HG03342 (cell line): ENCODE measurements at regions not wholly inside any gene's neighbourhood (a gene's known extent, or its start where the extent isn't known, plus 50 kb on each side); places are given as distances from the start of the nearest gene placed in this dataset.
"Not testable (repeated sequence)": the region's sequence is repeated elsewhere in the genome, so short reads cannot be mapped to it uniquely, and the experiment has no call there.

Source experiments
- ATAC-seq: cut with Tn5 transposase; IDR thresholded peaks from one replicate; pipeline ENCODE4 v1.9.1; 2021; ENCODE audit warnings: mild to moderate bottlenecking, moderate library complexity; ENCODE audit not compliant: unreplicated experiment

DNA sequence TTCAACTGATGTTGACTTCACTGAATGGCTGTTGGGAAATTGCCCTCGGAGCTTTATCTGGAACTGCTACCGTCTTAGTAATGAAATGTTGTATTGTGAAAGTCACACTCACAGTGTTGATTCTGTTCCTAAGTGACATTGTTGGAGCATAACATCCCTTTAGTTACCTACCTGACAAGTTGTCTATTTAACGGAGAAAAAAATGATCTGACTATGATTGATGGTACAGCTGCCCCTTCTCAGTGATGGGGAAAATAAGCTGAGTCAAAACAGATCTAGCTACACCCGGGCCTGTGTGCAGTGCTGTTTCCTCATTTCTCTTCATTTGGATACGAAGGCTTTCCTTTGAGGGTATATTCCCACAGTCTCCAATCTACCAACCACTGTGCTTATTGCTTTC is 472.3 kb upstream of the BRINP3 start:
- no peak for ATAC-seq

DNA sequence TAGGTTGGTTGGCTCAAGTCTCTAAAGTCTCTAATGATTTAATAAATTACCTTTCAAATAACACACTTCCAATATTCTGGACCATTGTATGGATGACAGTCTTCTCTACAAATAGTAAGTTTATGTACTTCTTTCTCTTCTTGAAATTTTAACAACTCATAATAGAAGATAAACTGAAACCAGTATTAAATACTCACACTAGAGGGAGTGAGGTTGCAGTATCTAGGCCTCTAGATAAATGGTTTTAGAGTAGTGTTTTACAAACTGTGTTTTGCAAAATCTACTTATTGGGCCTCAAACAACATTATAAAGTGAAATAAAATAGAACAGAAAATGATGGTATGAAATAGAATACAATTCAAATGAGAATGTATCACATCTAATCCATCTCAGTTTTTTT is 479.9 kb upstream of the BRINP3 start:
- no peak for ATAC-seq

DNA sequence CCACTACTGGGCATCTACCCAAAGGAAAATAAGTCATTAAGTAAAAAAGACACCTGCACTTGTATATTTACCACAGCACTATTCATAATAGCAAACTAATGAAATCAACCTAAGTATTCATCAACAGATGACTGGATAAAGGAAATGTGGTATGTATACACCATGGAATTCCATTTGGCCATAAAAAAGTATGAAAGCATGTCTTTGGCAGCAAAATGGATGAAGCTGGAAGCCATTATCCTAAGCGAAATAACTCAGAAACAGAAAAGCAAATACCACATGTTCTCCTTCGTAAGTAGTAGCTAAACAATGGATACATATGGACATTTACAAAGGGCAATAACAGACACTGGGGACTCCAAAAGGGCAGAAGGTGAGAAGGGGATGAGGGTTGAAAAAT is 485.7 kb upstream of the BRINP3 start:
- ATAC-seq, result no peak

DNA sequence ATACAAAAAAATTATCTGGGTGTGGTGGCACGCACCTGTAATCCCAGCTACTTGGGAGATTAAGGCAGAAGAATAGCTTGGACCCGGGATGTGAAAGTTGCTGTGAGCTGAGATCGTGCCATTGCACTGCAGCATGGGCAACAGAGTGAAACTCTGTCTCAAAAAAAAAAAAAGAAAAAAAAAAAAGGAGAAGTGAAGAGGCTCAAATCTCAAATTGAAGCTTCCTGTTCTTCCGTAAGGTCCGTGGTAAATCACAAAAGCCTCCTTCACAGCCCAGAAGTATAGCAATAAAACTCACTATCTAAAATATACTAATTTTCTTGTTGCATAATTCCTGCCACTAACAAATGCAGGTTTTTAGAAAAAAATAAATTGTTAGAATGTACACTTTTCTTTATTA is 498.2 kb upstream of the BRINP3 start:
- no peak for ATAC-seq

DNA sequence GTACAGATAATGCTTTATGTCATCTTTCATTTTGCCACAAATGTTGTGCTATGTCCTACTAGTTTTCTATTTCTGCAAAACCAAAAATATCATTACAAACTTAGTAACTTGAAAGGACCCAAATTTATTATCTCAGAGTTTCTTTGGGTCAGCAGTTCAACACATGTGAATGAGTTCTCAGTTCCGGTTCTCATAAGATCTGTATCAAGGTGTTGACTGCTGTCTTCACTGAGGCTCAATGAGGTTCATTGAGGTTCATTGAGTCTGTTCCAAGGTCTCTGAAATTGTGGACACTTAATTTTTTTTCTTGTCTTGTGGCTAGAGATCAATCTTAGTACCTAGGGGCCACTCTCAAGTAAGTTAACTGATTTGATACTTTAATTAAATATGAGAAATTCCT is 525.1 kb upstream of the BRINP3 start:
- no peak for ATAC-seq

DNA sequence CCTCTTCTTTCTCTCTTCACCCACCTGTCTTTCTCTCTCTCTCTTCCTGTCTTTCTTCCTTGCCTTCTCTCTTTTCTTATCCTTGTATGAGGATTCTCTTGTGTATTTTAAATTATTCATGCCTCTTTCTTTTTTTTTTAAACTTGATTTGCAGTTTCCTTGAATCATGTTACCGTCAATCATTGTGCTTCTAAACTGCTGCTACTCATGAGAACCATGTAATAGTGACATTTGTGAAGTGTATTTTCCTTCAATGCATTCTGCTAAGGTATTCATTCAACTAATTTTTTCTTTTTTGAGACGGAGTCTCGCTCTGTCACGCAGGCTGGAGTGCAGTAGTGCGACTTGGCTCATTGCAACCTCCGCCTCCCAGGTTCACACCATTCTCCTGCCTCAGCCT is 539.1 kb upstream of the BRINP3 start:
- no peak for ATAC-seq

DNA sequence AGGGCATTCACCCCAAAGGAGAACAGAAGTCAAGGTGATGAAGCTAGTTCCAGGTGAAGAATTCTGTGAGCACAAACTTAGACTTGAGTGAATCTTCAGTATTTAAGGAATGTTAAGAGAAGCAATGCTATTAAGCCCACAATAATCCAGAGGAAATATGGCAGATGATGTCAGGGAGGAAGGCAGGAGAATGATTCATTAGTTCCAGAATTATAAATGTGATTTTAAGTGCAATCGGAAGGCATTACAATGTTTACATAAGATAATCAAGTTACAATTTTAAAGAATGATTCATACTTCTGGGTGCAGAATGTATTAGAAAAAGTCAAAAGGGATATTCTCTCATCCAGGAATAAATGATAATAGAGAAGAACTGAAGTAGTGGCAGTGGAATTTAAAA is 545.2 kb upstream of the BRINP3 start:
- ATAC-seq, result no peak

DNA sequence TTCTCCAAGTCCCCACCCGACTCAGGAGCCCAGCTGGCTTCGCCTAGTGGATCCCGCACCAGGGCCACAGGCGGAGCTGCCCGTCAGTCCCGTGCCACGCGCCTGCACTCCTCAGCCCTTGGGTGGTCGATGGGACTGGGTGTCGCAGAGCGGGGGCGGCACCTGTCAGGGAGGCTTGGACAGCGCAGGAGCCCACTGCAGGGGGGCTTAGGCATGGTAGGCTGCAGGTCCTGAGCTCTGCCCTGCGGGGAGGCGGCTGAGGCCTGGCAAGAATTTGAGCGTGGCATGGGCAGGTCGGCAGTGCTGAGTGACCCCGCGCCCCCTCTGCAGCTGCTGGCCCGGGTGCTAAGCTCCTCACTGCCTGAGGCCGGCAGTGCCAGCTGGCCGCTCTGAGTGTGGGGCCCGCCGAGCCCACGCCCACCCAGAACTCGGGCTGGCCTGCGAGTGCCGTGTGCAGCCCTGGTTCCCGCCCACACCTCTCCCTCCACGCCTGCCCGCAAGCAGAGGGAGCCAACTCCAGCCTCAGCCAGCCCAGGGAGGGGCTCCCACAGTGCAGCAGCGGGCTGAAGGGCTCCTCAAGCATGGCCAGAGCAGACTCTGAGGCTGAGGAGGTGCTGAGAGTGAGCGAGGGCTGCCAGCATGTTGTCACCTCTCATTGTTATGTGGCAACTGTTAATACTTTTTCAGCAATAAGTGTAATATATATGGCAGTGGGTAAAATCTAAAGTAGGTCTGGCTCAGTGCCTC is 548.4 kb upstream of the BRINP3 start:
- ATAC-seq, result no peak

DNA sequence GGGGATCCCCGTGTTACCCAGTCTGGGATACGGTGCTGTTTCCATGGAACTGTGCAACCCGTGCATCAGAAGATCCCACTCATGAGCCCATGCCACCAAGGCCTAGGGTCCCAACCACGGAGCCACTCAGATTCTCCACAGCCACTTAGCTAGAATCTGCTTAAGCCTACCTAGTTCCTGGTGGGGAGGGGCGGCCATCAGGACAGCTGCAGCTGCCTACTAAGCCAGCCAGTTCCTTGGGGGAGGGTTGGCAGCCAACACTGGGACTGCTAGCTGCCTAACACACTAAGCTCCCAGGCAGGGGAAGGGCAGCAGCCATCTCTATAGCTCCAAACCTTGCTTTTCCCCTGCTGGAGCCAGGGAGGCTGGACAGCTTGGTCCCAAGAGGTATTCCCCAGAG is 549.2 kb upstream of the BRINP3 start:
- ATAC-seq, result no peak

DNA sequence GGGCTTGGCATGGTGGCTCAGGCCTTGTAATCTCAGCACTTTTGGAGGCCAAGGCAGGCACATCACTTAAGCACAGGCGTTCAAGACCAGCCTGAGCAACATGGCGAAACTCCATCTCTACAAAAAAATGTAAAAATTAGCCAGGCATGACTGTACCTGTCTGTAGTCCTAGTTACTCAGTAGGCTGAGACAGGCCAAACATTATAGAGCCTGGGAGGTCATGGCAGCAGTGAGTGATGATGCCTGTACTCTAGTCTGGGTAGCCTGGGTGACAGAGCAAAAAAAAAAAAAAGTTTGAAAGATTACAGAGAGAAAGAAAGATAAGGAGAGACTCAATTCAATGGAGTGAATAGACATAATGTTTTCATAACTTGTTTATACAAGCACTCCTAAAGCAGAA is 556.5 kb upstream of the BRINP3 start:
- no peak for ATAC-seq

DNA sequence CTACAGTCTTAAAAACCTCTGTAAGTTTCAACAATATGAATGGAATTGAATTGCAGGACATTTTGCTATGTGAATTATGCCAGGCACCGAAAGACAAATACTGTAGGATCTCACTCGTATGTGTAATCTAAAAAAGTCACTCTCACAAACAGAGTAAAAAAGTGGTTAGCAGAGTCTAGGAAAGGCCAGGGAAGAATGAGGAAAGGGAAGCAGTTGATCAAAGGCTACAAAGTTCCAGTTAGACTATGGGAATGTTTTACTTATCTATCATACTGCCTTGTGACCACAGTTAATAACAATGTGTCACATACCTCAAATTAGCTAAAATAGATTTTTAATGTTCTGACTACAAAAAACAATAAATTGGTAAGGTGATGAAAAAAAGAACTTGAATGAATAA is 565.4 kb upstream of the BRINP3 start:
- ATAC-seq, result no peak

DNA sequence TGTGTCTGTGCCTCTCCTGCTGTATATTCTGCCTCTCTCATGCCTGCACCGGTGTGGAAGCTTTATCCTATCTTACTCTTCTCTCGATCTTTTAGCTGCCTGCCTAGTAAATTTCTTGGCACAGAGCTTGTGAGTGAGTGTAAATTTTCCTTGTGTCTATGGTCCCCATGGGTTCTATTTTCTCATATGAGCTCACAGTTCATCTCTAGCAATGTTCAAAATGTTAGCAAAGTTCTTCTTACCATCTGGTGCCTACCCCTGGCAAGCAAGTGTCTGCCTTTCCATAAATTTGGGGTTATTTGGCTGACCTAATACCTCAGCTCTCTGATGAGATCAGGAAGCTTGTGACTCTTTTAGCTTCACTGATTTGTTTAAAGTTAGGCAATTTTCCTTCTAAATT is 572.1 kb upstream of the BRINP3 start:
- ATAC-seq, result no peak

DNA sequence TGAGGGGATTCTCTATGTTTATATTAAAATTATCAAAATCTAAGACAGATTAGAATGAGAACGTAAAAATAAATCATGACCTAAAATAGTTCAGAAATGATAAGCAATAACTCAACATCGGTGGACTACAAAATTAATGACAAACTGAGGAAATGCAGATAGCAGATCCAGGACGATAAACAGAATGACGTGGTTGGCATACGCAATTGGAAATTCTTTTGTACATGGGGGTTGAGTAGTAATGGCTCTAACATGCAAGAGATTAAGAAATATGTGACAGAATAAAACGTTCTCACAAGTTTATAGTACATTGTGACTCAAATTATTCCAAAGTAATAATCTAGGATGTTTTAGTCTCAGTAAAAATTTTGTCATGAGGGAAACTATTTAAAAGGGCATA is 575.2 kb upstream of the BRINP3 start:
- ATAC-seq, result no peak

DNA sequence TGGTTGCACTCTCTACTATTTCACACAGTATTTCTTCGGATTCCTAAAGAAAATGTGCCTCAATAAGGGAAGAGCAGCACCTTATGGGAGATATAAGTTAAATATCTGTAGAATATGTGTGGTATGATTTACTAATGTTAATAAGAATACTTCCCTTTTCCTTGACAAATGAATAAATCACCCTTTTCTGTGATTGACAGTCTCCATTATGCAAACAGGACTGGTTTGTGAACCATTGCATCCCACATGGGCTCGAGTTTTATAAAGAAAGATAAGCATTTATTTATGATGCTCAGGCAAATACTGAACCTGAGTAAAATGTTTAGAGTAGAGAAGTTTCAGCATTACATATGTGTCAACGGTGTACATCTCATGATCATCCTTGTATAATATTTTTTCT is 587.7 kb upstream of the BRINP3 start:
- no peak for ATAC-seq

DNA sequence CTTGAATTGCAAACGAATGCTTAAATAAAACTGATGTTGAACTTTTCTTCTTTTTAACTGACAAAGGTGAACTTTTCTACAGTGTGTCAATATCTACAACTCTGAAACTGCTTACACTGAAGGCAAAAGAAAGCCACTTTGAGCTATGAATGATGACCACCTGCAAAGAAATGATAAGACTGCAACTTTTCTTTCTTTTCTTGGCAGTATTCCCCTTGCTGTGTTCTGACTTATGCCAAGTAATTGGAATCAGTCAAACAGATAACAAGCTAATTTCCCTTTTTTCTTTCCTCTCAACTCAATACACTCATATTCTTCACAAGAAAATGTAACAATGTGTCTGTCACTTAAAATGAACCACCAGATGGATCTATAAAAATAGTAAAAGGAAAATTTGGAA is 588.1 kb upstream of the BRINP3 start:
- ATAC-seq, result no peak

DNA sequence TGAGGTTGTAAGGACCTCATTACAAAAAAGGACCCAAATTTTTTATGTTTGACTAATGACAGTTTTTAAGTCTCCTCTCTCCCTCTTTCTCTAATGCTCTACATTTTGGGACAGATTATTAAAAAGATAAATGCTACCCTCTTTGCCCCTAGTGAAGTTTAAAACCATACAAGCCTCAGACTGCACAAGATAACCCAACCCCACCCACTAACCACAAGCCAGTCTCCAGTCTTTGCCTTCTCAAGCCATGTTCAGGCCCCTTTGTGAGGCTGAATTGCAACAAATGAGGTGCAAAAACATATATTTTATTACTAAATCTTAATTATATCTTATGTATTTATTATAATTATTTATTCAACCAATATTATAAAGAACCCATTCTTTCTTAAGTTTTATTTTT is 597.2 kb upstream of the BRINP3 start:
- ATAC-seq, result no peak

DNA sequence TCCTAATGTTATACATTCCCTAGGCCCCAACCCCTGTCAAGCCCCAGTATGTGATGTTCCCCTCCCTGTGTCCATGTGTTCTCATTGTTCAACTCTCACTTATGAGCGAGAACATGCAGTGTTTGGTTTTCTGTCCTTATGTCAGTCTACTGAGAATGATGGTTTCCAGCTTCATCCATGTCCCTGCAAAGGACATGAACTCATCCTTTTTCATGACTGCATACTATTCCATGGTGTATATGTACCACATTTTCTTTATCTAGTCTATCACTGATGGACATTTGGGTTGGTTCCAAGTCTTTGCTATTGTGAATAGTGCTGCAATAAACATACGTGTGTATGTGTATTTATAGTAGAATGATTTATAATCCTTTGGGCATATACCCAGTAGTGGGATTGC is 605.4 kb upstream of the BRINP3 start:
- ATAC-seq, result not testable (repeated sequence)

DNA sequence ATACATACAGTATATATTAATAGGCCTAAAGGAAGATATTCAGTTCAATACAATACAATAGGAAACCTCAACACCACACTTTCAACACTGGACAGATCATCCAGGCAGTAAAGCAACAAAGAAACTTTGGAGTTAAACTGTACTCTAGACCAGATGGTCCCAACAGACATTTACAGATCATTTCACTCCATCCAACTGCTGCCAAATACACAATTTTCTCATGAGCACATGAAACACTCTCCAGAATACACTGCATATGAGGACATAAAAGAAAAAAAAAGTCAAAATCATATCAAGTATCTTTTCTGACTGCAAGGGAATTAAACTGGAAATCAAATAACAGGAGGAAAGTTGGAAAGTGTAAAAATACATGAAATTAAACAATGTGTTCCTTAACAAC is 607.5 kb upstream of the BRINP3 start:
- ATAC-seq, result no peak

DNA sequence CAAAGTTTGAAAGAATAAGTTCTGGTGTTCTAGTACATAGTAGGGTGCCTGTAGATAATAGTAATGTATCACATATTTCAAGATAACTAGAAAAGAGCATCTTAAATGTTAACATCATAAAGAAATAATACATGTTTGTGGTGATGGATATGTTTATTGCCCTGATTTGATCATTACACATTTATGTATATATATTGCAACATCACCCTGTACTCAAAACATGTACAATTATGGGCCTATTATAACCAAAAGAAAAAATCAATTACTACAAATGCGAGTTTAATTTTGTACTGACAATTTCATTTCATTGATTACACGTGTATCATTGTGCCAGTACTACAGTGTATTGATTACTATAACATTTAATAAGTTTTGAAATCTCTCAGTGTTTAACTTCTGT is 609.2 kb upstream of the BRINP3 start:
- ATAC-seq, result no peak

DNA sequence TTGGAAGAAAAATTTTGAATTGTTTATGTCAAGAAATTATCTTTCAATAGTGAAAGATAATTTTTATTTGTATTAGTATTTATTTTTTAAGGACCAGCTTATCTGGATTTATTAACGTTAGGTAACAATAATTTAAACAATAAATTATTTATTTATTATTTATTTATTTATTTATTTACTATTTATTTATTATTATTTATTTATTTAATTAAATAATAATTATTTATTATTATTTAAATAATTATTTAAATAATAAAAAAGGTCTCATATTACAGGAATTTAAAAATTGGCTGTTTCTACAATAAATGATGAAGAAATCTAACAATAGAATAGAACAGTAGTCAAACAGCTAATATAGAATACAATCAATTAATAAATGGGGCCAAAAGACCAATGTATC is 618.7 kb upstream of the BRINP3 start:
- ATAC-seq, result no peak

DNA sequence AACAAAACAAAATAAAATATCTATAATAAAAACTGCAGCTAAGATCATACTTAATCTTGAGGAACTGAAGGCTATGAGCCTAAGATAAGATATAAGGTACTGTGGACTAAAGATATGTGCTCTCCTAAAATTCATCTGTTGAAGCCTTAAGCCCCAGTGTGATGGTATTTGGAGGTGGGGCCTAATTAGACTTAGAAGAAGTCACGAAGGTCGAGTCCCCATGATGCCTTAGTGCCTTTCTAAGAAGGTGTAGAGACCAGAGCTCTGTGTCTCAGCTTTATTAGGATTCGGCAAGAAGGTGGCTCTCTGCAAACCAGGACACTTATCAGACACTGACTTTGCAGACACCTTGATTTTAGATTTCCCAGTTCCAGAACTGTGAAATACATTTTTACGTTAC is 622.0 kb upstream of the BRINP3 start:
- no peak for ATAC-seq

DNA sequence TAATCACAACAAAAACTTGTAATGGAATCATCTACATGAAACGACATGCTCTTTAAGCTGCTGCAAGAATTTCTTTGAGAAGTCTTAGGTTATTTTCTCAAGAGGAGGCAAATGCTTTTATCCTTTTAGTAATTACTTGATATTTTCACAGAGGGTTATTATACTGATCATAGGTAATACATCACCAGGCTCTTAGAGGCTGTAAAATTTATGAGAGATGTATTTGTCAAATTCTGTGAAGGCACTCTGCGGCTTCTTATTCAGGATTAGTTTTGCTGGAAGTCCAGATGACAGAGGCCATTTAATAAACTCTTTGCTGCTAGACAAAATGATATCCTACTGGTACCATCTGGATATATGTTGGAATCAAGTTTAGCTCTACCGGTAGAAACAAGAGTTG is 624.3 kb upstream of the BRINP3 start:
- no peak for ATAC-seq

DNA sequence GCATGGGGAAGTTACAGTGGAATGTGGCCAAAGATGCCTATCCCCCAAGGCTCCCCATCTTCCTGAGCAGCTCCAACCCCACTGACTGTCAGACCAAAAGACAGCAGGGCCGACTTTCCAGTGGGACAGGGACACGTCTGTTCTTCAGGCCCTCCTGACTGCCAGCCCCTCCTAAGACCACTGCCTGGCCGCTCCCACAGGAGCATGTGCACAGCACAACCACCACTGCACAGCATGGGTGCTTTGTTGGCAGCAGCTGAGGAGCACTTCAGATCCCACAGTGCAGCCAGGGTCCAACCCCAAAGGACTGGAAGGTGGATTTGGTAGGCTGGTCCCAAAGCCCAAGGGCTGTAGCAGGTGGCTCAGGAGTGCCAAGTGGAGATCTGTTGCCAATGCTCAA is 648.3 kb upstream of the BRINP3 start:
- no peak for ATAC-seq
